ENCODE measurements at regions not wholly inside any gene's neighbourhood (a gene's known extent, or its start where the extent isn't known, plus 50 kb on each side); places are given as distances from the start of the nearest gene placed in this dataset.
"Not testable (repeated sequence)": the region's sequence is repeated elsewhere in the genome, so short reads cannot be mapped to it uniquely, and the experiment has no call there.

DNA sequence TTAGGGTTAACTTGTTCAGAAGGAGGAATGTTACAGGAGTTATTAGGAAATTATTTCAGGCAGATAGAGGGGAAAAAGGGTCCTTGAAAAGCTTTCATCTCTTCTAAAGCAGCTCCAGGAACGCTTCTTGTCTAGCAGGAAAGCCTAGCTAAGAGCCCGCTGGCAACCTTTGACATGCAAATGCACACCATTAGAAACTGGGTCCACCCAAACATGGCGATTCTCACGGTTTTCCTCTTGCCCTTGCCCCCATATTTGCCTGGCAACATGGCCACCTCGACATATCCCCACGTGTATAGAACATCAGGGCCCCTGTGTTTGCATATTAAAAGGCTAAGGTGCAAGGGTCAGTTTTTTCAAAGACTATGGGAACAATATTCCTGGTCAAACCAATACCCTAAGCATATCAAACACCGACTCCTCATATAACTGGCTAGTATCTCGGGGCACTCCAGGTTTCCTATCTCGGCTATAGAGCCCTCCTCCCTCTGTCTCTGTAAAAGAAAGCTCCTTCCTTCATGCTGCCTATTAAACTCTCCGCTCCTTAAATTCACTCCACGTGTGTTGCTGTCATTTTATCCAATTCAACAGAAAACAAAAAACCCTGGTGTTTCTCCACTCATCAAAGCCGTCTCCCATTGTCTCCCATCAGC lies 268.9 kb upstream of the HSFY2 start:
- no peak for DNase-seq

DNA sequence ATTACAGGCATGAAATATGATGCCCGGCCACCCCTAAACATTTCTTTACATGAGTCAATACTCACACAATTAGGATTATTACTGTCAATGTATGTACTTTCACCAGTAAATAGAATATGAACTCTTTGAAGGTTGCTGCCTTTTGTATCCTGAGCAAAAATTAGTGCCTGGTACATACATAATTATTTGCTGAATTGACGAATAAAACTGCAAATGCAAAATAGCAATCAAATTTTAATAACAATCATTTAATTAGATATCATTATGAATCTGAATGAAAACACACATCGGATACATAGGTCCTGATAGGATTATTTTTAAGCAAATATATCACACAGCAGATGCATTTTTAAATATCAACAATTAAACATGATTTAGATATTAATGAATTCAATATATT lies 253.1 kb upstream of the HSFY2 start:
- DNase-seq: no peak

GRCh38 chrY:19023934-19024333 lies 250.4 kb upstream of the HSFY2 start:
- DNase-seq: no peak

GRCh38 chrY:19020193-19020592 lies 246.7 kb upstream of the HSFY2 start:
- DNase-seq: no peak

DNA sequence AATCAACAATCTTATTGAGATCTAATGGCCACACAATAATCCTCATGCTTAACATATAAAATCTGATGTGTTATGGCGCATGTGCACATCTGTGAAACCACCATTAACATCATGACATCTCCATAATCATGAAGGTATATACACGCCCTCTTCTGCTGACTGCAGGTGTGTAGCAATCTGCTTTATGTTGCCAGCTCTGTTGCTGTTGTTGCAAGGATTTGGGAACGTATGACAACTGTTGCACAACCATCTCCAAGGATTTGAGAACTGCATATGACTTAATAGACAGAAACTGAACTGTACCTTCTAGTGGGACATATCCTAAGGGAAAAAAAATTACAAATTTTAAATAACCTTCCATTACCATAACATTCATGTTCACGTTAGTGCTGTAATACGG lies 243.5 kb upstream of the HSFY2 start:
- DNase-seq: no peak

- DNase-seq: no peak
Observed at GRCh38 chrY:19015854-19016253, 242.3 kb upstream of the HSFY2 start.

DNA sequence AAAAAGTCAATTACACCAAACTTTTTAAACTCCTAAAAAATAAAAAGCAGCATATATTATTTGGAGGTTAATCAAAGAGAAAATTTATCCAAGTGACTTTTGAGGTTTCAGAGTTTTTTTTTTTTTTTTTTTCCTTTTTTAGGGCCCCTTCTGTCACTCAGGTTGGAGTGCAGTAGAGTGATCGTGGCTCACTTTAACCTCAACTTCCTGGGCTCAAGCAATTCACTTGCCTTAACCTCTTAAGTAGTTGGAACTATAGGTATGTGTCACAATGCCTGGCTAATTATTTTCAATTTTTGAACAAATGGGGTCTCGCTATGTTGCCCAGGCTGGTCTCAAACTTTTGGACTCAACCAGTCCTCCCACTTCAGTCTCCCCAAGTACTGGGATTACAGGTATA lies 241.7 kb upstream of the HSFY2 start:
- no peak for DNase-seq

GRCh38 chrY:19012985-19013384 lies 239.4 kb upstream of the HSFY2 start:
- no peak for DNase-seq

- DNase-seq: no peak
Observed at GRCh38 chrY:19011605-19012090, 238.1 kb upstream of the HSFY2 start.

DNA sequence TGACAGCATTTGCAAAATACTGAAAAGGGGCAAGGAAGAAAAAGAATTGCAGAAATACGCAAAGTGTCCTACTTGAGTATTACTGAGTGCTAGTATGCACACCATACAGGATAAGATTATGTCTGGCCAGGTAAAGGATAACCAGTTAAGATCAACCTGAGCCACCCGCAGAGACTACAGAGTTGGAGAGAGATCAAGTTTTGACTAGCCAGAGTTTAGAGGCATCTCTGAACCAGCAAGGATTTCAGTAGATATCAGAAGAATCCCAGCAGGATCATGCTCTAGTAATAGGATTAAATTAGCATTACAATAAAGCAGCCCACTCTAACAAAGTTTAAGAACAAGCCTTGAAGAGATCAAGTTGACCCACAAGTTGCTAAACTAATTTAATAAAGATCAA lies 232.7 kb upstream of the HSFY2 start:
- DNase-seq: no peak

- no peak for DNase-seq
Observed at GRCh38 chrY:19005579-19005978, 232.0 kb upstream of the HSFY2 start.

DNA sequence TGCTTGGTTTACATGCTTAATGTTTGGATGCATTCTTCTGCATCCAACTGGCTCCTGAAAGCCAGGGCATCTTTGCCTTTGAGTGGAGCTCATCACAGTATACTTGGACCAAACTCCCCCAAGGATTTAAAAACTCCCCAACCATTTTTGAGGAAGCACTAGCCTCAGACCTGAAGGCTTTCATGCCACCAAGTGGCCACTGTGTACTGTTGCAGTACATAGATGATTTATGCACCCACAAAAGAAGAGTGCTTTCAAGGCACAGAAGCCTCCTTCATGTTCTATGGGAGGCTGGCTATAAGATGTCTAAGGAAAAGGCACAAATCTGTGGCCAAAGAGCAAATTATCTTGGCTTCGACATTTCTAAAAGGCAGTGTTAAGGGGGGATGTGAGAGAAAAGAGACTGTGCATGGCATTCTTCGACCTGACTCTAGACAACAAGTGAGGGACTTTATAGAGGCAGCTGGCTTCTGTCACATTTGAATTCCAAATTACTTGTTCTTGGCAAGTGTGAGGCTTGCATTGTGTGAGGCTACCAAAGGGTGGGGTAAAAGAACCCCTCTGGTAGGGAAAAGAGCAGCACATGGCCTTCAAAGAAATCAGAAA lies 224.2 kb upstream of the HSFY2 start:
- no peak for DNase-seq

DNA sequence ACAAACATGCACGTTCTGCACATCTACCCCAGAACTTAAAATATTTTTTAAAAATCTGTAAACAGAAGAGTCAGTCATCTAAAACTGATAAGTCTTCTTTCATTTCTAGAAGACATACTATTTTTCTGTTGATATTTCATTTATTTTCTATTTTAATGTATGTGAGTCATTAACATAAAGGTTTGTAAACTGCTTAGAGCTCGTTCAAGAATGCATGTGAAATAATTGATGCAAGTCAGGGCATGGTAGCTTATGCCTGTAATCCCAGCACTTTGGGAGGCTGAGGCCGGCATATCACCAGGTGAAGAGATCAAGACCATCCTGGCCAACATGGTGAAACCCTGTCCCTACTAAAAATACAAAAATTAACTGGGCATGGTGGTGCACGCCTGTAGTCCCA lies 219.9 kb upstream of the HSFY2 start:
- no peak for DNase-seq

- not testable (repeated sequence) for DNase-seq
Observed at GRCh38 chrY:18992684-18993083, 219.1 kb upstream of the HSFY2 start.

GRCh38 chrY:18989356-18989755 lies 215.8 kb upstream of the HSFY2 start:
- DNase-seq: no peak

- DNase-seq: no peak
Observed at GRCh38 chrY:18966001-18966400, 192.5 kb upstream of the HSFY2 start.

GRCh38 chrY:18958846-18959245 lies 185.3 kb upstream of the HSFY2 start:
- no peak for DNase-seq

DNA sequence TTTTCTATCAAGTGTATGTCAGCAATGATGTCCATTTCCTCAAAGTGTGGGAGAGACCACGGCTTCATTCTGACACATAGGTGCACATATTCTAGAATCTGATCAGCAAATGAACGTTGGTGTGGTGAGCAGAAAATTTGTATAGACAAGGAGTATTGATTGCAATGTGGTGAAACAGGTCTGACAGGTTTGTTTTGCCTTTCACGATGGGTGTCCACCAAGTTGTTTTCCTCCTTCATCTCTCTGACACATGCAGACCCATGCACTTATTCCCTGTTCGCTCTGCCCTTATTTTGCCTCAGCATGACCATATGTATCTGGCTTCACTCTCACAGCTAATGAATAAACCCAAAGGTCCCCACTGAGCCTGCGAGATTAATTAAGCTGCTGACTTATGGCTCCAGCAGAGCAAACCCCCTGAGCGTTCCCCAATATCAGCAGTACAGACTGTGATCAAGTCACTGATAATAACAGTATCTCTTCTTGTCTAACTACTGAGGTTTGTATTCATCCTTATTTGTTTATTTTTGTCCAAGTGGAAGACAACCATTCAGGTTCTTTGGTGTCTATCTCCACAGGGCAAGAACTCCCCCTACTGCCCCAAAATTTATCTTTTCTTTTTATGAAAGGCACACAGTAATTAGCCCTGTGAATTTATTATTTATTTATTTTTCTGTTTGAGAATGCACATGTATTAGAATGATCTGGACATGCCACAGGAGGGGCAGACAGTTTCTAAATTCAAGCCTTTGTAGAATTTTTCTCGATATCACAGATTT lies 178.3 kb upstream of the HSFY2 start:
- DNase-seq: no peak

DNA sequence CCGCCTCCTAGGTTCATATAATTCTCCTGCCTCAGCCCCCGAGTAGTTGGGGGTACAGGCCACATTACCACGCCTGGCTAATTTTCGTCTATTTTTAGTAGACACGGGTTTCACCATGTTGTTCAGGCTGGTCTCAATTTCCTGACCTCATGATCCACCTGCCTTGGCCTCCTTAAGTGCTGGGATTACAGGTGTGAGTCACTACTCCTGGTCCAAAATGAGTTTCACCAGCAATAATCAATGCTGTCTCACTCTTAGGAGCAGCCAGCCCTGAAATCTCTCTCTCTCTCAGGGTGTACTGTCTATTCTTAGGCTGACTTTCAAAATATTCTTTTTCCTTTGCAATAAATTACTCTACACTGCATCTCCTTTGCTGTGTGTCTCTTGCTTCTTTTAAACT lies 177.5 kb upstream of the HSFY2 start:
- DNase-seq: no peak

DNA sequence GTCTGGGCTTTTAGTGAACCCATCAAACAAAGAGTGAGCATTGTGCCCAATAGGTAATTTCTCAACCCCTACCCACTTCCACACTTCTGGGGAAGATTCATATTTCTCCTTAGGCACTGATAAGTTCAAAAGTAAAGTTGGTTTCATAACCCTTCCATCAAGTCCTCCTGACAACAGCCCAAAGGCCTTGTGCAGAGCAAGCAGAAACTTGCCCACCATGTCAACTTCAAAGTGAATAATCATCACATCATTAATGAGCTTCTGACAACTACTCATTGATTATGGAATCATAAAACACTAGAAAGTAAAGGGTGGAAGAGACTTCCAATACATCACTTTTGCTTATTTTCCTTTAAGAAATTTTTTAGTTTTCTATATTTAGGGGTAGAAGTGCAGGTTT lies 163.3 kb upstream of the HSFY2 start:
- DNase-seq: no peak

DNA sequence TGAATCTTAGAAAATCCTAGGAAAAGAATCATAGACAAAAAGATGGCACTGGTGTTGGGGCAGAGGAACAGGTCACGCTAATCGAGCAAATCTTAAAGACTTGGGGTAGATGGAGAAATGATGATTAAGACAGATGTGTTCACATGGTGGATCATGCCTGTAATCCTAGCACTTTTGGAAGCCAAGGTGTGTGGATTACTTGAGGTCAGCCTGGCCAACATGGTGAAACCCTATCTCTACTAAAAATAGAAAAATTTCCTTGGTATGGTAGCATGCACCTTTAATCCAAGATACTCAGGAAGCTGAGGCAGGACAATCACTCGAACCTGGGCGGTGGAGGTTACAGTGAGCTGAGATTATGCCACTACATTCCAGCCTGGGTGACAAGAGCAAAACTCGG lies 145.7 kb upstream of the HSFY2 start:
- DNase-seq: no peak

DNA sequence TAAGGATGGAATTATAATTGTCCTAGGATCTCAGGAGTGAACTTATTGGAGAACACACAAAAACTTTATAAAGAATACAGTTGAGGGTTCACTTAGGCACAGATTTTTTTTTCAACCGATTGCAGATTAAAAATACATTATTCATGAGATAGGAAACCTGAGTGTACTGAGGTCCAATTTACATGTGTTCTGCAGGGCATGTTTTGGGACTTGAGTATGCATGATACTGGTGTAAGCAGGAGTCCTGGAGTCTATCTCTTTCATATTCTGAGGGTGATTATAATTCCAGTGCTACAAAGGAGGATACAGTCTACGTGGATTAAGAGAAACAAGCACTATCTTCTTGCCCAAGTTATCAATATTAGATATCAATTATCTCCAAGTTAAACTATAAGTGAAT lies 139.3 kb upstream of the HSFY2 start:
- DNase-seq: no peak

- no peak for DNase-seq
Observed at GRCh38 chrY:18909846-18910245, 136.3 kb upstream of the HSFY2 start.

DNA sequence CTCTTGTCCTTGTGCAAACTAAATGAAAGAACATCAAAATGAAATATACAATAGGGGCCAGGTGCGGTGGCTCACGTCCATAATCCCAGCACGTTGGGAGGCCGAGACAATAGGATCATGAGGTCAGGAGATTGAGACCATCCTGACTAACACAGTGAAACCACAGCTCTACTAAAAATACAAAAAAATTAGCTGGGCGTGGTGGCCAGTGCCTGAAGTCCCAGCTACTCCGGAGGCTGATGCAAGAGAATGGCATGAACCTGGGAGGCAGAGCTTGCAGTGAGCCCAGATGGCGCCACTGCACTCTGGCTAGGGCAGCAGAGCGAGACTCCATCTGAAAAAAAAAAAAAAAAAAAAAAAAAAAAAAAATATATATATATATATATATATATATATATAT lies 132.7 kb upstream of the HSFY2 start:
- DNase-seq: not testable (repeated sequence)

All from stimulated activated CD4-positive, alpha-beta T cell treated with anti-CD3 and anti-CD28 coated beads, Interleukin-4, amount 100 ng/mL, for 4 hours (primary cell).